Gastrocnemius medialis (tissue), 4 donors: ENCODE measurements at regions not wholly inside any gene's neighbourhood (a gene's known extent, or its start where the extent isn't known, plus 50 kb on each side); places are given as distances from the start of the nearest gene placed in this dataset.

ENCODE experiments used
- POLR2A ChIP-seq, 2 donors: fragments of 450-650 bp; IDR thresholded peaks; one replicate each; pipeline ENCODE4 v1.6.1; 2017; ENCODE audit warnings: antibody characterized with exemption in 2 of 2, mild to moderate bottlenecking in 2 of 2, moderate library complexity in 2 of 2
- TF ChIP-seq, protein P1 (sequence below), 5 experiments: fragments of 450-650 bp in 3 of 5; fragments of 200-600 bp in 2 of 5; sonication (generic) in 2 of 5; IDR thresholded peaks in 4 of 5; conservative IDR thresholded peaks in 1 of 5; 1 replicate in 4 of 5; 2 replicates in 1 of 5; pipeline ENCODE4 v1.5.1; 2016 to 2019; ENCODE audit warnings: antibody characterized with exemption in 5 of 5, mild to moderate bottlenecking in 3 of 5, moderate library complexity in 3 of 5

DNA sequence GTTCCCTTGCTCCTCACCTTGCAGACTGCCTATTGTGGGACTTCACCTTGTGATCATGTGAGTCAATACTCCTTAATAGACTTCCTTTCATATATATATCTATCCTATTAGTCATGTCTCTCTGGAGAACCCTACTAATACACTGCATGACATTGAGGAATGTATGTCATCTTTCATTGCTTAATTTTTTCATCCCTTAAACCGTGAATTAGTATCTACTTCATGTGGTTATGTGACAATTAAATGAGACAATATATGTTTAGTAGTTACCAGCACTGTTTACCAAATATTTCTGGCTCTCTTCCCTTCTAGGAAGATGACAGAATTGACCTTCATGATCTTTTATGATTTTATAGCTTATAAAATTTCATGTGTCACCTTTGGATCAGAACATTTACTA lies 759.5 kb downstream of the GRXCR1 start:
- TF ChIP-seq, protein P1, sequence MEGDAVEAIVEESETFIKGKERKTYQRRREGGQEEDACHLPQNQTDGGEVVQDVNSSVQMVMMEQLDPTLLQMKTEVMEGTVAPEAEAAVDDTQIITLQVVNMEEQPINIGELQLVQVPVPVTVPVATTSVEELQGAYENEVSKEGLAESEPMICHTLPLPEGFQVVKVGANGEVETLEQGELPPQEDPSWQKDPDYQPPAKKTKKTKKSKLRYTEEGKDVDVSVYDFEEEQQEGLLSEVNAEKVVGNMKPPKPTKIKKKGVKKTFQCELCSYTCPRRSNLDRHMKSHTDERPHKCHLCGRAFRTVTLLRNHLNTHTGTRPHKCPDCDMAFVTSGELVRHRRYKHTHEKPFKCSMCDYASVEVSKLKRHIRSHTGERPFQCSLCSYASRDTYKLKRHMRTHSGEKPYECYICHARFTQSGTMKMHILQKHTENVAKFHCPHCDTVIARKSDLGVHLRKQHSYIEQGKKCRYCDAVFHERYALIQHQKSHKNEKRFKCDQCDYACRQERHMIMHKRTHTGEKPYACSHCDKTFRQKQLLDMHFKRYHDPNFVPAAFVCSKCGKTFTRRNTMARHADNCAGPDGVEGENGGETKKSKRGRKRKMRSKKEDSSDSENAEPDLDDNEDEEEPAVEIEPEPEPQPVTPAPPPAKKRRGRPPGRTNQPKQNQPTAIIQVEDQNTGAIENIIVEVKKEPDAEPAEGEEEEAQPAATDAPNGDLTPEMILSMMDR (IDR thresholded peaks at IDR 0.05 in 4 of 5, conservative IDR thresholded peaks at IDR 0.05 in 1 of 5): no peak
- TF ChIP-seq POLR2A (IDR thresholded peaks at IDR 0.05): no peak
